Ovary (tissue), 7 donors: ENCODE measurements at regions not wholly inside any gene's neighbourhood (a gene's known extent, or its start where the extent isn't known, plus 50 kb on each side); places are given as distances from the start of the nearest gene placed in this dataset.

Experiments used
- DNase-seq, 5 donors: peaks; one replicate each; pipeline ENCODE4 v3.0.0-alpha.2; 2019 to 2020
- H3K27ac ChIP-seq, 2 donors: fragments of 200-600 bp; one replicate each; pipeline versions ENCODE4 v1.5.1 to v1.8.0; 2019 to 2022
- H3K27me3 ChIP-seq: fragments of 200-600 bp; one replicate; pipeline ENCODE4 v1.8.0; 2022
- H3K36me3 ChIP-seq: fragments of 200-600 bp; sonication (generic); one replicate; pipeline ENCODE4 v1.5.1; 2019
- H3K4me1 ChIP-seq: one replicate; pipeline ENCODE4 v1.8.1; 2013; ENCODE audit warnings: mild to moderate bottlenecking, moderate library complexity; ENCODE audit not compliant: insufficient read depth
- H3K4me3 ChIP-seq: fragments of 200-600 bp; sonication (generic); one replicate; pipeline ENCODE4 v1.5.1; 2017
- H3K9me3 ChIP-seq, 2 donors: fragments of 200-600 bp in 1 of 2; sonication (generic) in 1 of 2; one replicate each; pipeline versions ENCODE4 v1.5.1 to v1.8.1; 2013 to 2019; ENCODE audit warnings: mild to moderate bottlenecking in 1 of 2, moderate library complexity in 1 of 2
- CTCF ChIP-seq, 3 donors: fragments of 450-650 bp in 2 of 3; fragments of 200-600 bp in 1 of 3; IDR thresholded peaks; one replicate each; pipeline versions ENCODE4 v1.5.1 to v1.8.0; 2016 to 2022; ENCODE audit warnings: antibody characterized with exemption in 3 of 3, mild to moderate bottlenecking in 1 of 3
- EP300 ChIP-seq: sonication (generic); formaldehyde crosslinking; IDR thresholded peaks from one replicate; pipeline ENCODE4 v1.6.1; 2017; ENCODE audit warnings: antibody characterized with exemption
- POLR2A ChIP-seq: fragments of 450-650 bp; IDR thresholded peaks from one replicate; pipeline ENCODE4 v1.6.1; 2017; ENCODE audit warnings: antibody characterized with exemption, mild to moderate bottlenecking, moderate library complexity
- WGBS, 3 donors: extraction: QIAGEN DNeasy Blood & Tissue Kit in 1 of 3; methylation state at CpG; one replicate each; pipeline versions ENCODE4 v1.1.5 to v1.1.7; 2013 to 2017; 5-methylcytosine and 5-hydroxymethylcytosine counted together
- intact Hi-C, 4 donors: fragments of 100-400 bp; cut with DNase I; formaldehyde crosslinking; loops; one replicate each; pipeline versions ENCODE4 v1.11.0 to v1.15.1; 2022 to 2023
- donor health status: DM: no; HTN: no; CAD: no; lungs with moderate emphysema.
- donor health status: DM: no; HTN: no; CAD: no.
- donor health status: Bipolar disorder and iron deficiency.
- donor health status: DM: no; HTN: no; CAD: no.
- donor health status: DM: yes; HTN: yes; CAD: no.

GRCh38 chr1:200496937-200497336 lies 87.1 kb upstream of the ZNF281 start:
- intact Hi-C loops = no loop called here
- H3K27ac ChIP-seq = no peak overlapping the region
- no peak for DNase-seq
- no peak for TF ChIP-seq POLR2A
- no peak for TF ChIP-seq EP300
- no peak overlapping the region for H3K4me3 ChIP-seq
- no peaks in the 10 kb centered on the region for H3K27me3 ChIP-seq
- H3K4me1 ChIP-seq = no peaks in the 10 kb centered on the region
- H3K36me3 ChIP-seq = no peaks in the 10 kb centered on the region
- 89 to 94% (median 91%) methylated on average over 2 of the region's 2 CpGs for WGBS, 3 donors
- H3K9me3 ChIP-seq = no peaks in the 10 kb centered on the region

GRCh38 chr1:200495901-200496300 lies 86.1 kb upstream of the ZNF281 start:
- H3K36me3 ChIP-seq = no peaks in the 10 kb centered on the region
- 81 to 91% (median 86%) methylated on average over 1 of the region's 1 CpG for WGBS, 3 donors
- no peaks in the 10 kb centered on the region for H3K4me1 ChIP-seq
- intact Hi-C loops = no loop called here
- H3K27ac ChIP-seq = no peak overlapping the region
- no peaks in the 10 kb centered on the region for H3K27me3 ChIP-seq
- H3K9me3 ChIP-seq = no peaks in the 10 kb centered on the region
- no peak overlapping the region for H3K4me3 ChIP-seq
- DNase-seq = no peak
- TF ChIP-seq POLR2A (no peak), EP300 (no peak), CTCF (IDR thresholded peaks at IDR 0.05) (no peak)

GRCh38 chr1:200493344-200493743 lies 83.5 kb upstream of the ZNF281 start:
- WGBS, 3 donors = 37 to 55% (median 43%) methylated on average over 4 of the region's 4 CpGs

GRCh38 chr1:200491103-200491502 lies 81.3 kb upstream of the ZNF281 start:
- H3K27ac ChIP-seq = no peak overlapping the region
- no peak for DNase-seq
- no peaks in the 10 kb centered on the region for H3K4me1 ChIP-seq
- TF ChIP-seq CTCF (IDR thresholded peaks at IDR 0.05) = no peak
- H3K4me3 ChIP-seq = no peak overlapping the region
- intact Hi-C loops = no loop called here
- 53 to 60% (median 55%) methylated on average over 2 of the region's 2 CpGs for WGBS, 3 donors
- H3K27me3 ChIP-seq = no peaks in the 10 kb centered on the region
- H3K36me3 ChIP-seq = no peaks in the 10 kb centered on the region
- no peaks in the 10 kb centered on the region for H3K9me3 ChIP-seq

More at GRCh38 chr1:200493344-200493743, 83.5 kb upstream of the ZNF281 start:
- no peak for TF ChIP-seq CTCF (IDR thresholded peaks at IDR 0.05)
- TF ChIP-seq EP300 = no peak
- no peak for TF ChIP-seq POLR2A
- no peak overlapping the region for H3K4me3 ChIP-seq
- no peaks in the 10 kb centered on the region for H3K4me1 ChIP-seq
- H3K27ac ChIP-seq = no peak overlapping the region
- H3K27me3 ChIP-seq = no peaks in the 10 kb centered on the region
- H3K9me3 ChIP-seq = no peaks in the 10 kb centered on the region
- H3K36me3 ChIP-seq = no peaks in the 10 kb centered on the region
- DNase-seq = no peak
- intact Hi-C loops = no loop called here

- Histone ChIP-seq H3K4me3 (no peak overlapping the region), H3K9me3 (no peaks in the 10 kb centered on the region), H3K27me3 (no peaks in the 10 kb centered on the region), H3K36me3 (no peaks in the 10 kb centered on the region), H3K4me1 (no peaks in the 10 kb centered on the region), H3K27ac (no peak overlapping the region)
- intact Hi-C loops = no loop called here
- no peak for DNase-seq
- 0 to 35% (median 11%) methylated on average over 1 of the region's 1 CpG for WGBS, 3 donors
- TF ChIP-seq POLR2A (no peak), EP300 (no peak), CTCF (IDR thresholded peaks at IDR 0.05) (no peak)
Observed at GRCh38 chr1:200490183-200490582, 80.3 kb upstream of the ZNF281 start.
